Neuronal stem cell (in vitro differentiated cells): ENCODE measurements at regions not wholly inside any gene's neighbourhood (a gene's known extent, or its start where the extent isn't known, plus 50 kb on each side); places are given as distances from the start of the nearest gene placed in this dataset.

Experiments used
- DNase-seq: peaks from one replicate; pipeline ENCODE4 v3.0.0-alpha.2; 2013; ENCODE audit warnings: low spot score
- H2AFZ ChIP-seq: one replicate; pipeline ENCODE4 v1.6.1; 2013; ENCODE audit warnings: mild to moderate bottlenecking, low read length, inconsistent platforms
- H2AK5ac ChIP-seq: 2 replicates; pipeline ENCODE4 v1.6.1; 2013; ENCODE audit warnings: low read depth, mild to moderate bottlenecking, inconsistent platforms, low read length, moderate library complexity, mixed read lengths
- H2BK120ac ChIP-seq: 2 replicates; pipeline ENCODE4 v1.6.1; 2013; ENCODE audit warnings: low read depth, mild to moderate bottlenecking, inconsistent platforms, low read length, moderate library complexity, mixed read lengths
- H2BK12ac ChIP-seq: one replicate; pipeline ENCODE4 v1.6.1; 2013; ENCODE audit warnings: low read length, inconsistent platforms
- H2BK15ac ChIP-seq: 2 replicates; pipeline ENCODE4 v1.6.1; 2013; ENCODE audit warnings: mild to moderate bottlenecking, low read length, inconsistent platforms, mixed read lengths
- H2BK5ac ChIP-seq: one replicate; pipeline ENCODE4 v1.6.1; 2013; ENCODE audit warnings: inconsistent platforms, mild to moderate bottlenecking, low read length, moderate library complexity
- H3K14ac ChIP-seq: one replicate; pipeline ENCODE4 v1.6.1; 2013; ENCODE audit warnings: low read length, inconsistent platforms
- H3K18ac ChIP-seq: 2 replicates; pipeline ENCODE4 v1.6.1; 2013; ENCODE audit warnings: low read length, inconsistent platforms
- H3K23ac ChIP-seq: 2 replicates; pipeline ENCODE4 v1.6.1; 2013; ENCODE audit warnings: low read depth, mild to moderate bottlenecking, mixed read lengths, low read length, inconsistent platforms; ENCODE audit not compliant: poor library complexity
- H3K27ac ChIP-seq: replicated peaks from 3 replicates; pipeline ENCODE4 v1.5.1; 2013; ENCODE audit warnings: low read length, inconsistent platforms
- H3K27me3 ChIP-seq, 3 experiments: 2 replicates each; pipeline ENCODE4 v1.6.1; 2013; ENCODE audit warnings: low read length in 3 of 3, mild to moderate bottlenecking in 2 of 3, inconsistent platforms in 1 of 3, low read depth in 1 of 3, mixed read lengths in 1 of 3, moderate library complexity in 1 of 3; ENCODE audit not compliant: control insufficient read depth in 3 of 3, insufficient read depth in 3 of 3
- H3K36me3 ChIP-seq, 2 donors: replicated peaks in 1 of 2; 2 replicates each; pipeline ENCODE4 v1.6.1; 2013; ENCODE audit warnings: low read length in 2 of 2; ENCODE audit not compliant: control insufficient read depth in 2 of 2, insufficient read depth in 2 of 2
- H3K4ac ChIP-seq: 2 replicates; pipeline ENCODE4 v1.6.1; 2013; ENCODE audit warnings: inconsistent platforms, mild to moderate bottlenecking, low read length, moderate library complexity
- H3K4me1 ChIP-seq, 2 donors: 1 replicate in 1 of 2; 2 replicates in 1 of 2; pipeline ENCODE4 v1.6.1; 2013; ENCODE audit warnings: low read length in 2 of 2, low read depth in 1 of 2; ENCODE audit not compliant: control insufficient read depth in 2 of 2, insufficient read depth in 1 of 2
- H3K4me2 ChIP-seq: one replicate; pipeline ENCODE4 v1.6.1; 2013; ENCODE audit warnings: mild to moderate bottlenecking, low read length, inconsistent platforms; ENCODE audit not compliant: insufficient read depth, poor library complexity, severe bottlenecking
- H3K4me3 ChIP-seq, 2 donors: 2 replicates each; pipeline ENCODE4 v1.5.1; 2013; ENCODE audit warnings: low read length in 2 of 2, mild to moderate bottlenecking in 2 of 2, inconsistent platforms in 1 of 2, moderate library complexity in 1 of 2
- H3K79me1 ChIP-seq: one replicate; pipeline ENCODE4 v1.6.1; 2013; ENCODE audit warnings: low read depth, mild to moderate bottlenecking, inconsistent platforms, low read length, moderate library complexity
- H3K9ac ChIP-seq: one replicate; pipeline ENCODE4 v1.6.1; 2013; ENCODE audit warnings: mild to moderate bottlenecking, low read depth, low read length, inconsistent platforms; ENCODE audit not compliant: poor library complexity
- H3K9me3 ChIP-seq, 2 donors: replicated peaks in 1 of 2; 2 replicates each; pipeline versions ENCODE3 to v1.6.1; 2013; ENCODE audit warnings: low read length in 2 of 2, mild to moderate bottlenecking in 2 of 2, inconsistent platforms in 1 of 2, low read depth in 1 of 2, mixed read lengths in 1 of 2, moderate library complexity in 1 of 2; ENCODE audit not compliant: control insufficient read depth in 2 of 2, insufficient read depth in 1 of 2
- H4K8ac ChIP-seq: one replicate; pipeline ENCODE4 v1.6.1; 2013; ENCODE audit warnings: low read depth, mild to moderate bottlenecking, inconsistent platforms, low read length, moderate library complexity
- H4K91ac ChIP-seq: one replicate; pipeline ENCODE4 v1.6.1; 2013; ENCODE audit warnings: low read length, low read depth, mild to moderate bottlenecking, inconsistent platforms; ENCODE audit not compliant: poor library complexity
- WGBS, 2 donors: extraction: QIAGEN DNeasy Blood & Tissue Kit; methylation state at CpG; one replicate each; pipeline ENCODE4 v1.1.7; 2013; ENCODE audit warnings: missing lambda C conversion rate in 2 of 2, mixed read lengths in 1 of 2; ENCODE audit not compliant: insufficient read length in 2 of 2, insufficient replicate concordance in 1 of 2; ENCODE audit errors: extremely low coverage in 2 of 2; 5-methylcytosine and 5-hydroxymethylcytosine counted together

DNA sequence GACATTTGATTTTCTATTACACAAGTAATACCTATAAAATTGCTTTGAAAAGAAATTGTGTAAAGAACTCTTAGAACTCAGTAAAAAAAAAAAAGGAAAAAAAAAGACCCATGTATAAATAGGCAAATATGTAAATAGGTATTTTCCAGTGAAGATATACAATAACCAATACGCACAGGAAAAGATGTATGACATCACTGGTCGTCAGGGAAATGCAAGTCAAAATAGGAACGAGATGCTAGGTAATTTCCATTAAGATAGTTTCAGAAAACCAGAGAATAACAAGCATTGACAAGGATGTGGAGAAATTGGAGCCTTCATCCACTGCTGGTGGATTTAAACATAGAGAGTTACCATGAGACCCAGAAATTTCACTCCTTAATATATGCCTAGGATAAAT, 708.8 kb downstream of the MTRR start:
- no CpG with 5 or more reads among the region's 3 CpGs for WGBS, 2 donors
- Histone ChIP-seq H2BK120ac (no peak overlapping the region), H3K27ac (no peak overlapping the region), H3K4me3 (no peak overlapping the region), H2AFZ (no peak overlapping the region), H3K79me1 (no peaks in the 10 kb centered on the region), H2BK12ac (no peak overlapping the region), H3K27me3 (no peaks in the 10 kb centered on the region), H3K18ac (no peak overlapping the region), H3K14ac (no peak overlapping the region), H3K4me1 (no peaks in the 10 kb centered on the region), H3K36me3 (no peaks in the 10 kb centered on the region), H2BK15ac (no peak overlapping the region), H3K4ac (no peak overlapping the region), H3K9me3 (no peaks in the 10 kb centered on the region), H2AK5ac (no peak overlapping the region), H4K8ac (no peak overlapping the region), H4K91ac (no peak overlapping the region), H3K9ac (no peak overlapping the region), H2BK5ac (no peak overlapping the region), H3K23ac (no peak overlapping the region), H3K4me2 (no peak overlapping the region)
- DNase-seq, result no peak

DNA sequence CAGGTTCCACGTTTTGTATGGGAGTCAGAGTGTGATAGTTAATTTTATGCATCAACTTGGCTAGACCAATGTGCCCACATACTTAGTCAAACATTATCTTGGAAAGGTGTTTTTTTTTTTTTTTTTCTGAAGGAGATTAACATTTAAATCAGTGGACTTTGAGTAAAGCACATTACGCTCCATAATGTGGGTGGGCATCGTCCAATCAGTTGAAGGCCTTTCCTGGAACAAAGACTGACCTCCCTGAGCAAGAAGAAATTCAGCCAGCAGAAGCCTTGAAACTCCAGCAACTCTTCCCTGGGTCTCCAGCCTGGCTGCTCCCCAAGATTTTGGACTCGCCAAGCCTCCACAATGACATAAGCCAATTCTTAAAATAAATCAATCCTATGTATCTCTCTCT, 711.4 kb downstream of the MTRR start:
- Histone ChIP-seq H3K18ac (no peak overlapping the region), H3K4ac (no peak overlapping the region), H2BK120ac (no peak overlapping the region), H2AFZ (no peak overlapping the region), H2BK5ac (no peak overlapping the region), H3K14ac (no peak overlapping the region), H3K4me2 (no peak overlapping the region), H4K91ac (no peak overlapping the region), H3K27ac (no peak overlapping the region), H3K9ac (no peak overlapping the region), H2BK12ac (no peak overlapping the region), H3K36me3 (no peaks in the 10 kb centered on the region), H2BK15ac (no peak overlapping the region), H3K79me1 (no peaks in the 10 kb centered on the region), H3K23ac (no peak overlapping the region), H4K8ac (no peak overlapping the region), H3K4me1 (no peaks in the 10 kb centered on the region), H2AK5ac (no peak overlapping the region), H3K4me3 (no peak overlapping the region), H3K27me3 (no peaks in the 10 kb centered on the region), H3K9me3 (no peaks in the 10 kb centered on the region)
- no peak for DNase-seq
- no CpG with 5 or more reads among the region's 4 CpGs for WGBS, 2 donors

DNA sequence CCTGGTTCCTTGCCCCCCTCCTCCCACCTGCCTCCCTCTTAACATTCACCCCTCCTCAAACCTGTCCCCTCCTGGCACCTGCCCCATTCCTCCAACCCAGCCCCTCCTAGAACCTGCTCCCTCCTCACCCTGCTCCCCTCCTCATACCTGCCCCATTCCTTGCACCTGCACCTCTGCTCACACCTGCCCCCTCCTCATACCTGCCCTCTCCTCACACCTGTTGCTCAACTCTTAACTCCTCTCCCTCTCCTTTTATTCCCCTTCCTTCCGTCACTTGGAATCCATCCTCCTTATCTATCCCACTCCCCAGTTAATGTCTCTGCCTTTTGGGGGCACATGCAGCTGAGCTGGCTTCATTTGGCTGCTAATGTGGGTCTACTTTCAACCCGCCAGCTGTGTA, 712.1 kb downstream of the MTRR start:
- no peaks in the 10 kb centered on the region for H3K9me3 ChIP-seq
- H2BK5ac ChIP-seq, result no peak overlapping the region
- no peak overlapping the region for H3K4me2 ChIP-seq
- no peaks in the 10 kb centered on the region for H3K27me3 ChIP-seq
- H3K9ac ChIP-seq, result peak overlapping the region; percentile 7
- H2BK120ac ChIP-seq, result no peak overlapping the region
- no peak overlapping the region for H2BK15ac ChIP-seq
- no peak overlapping the region for H3K4me3 ChIP-seq
- H3K18ac ChIP-seq, result peak overlapping the region; percentile 9
- no peaks in the 10 kb centered on the region for H3K36me3 ChIP-seq
- H3K23ac ChIP-seq, result no peak overlapping the region
- no peak overlapping the region for H3K27ac ChIP-seq
- no peak overlapping the region for H4K91ac ChIP-seq
- no peak overlapping the region for H2BK12ac ChIP-seq
- no peak for DNase-seq
- no peak overlapping the region for H3K14ac ChIP-seq
- no CpG with 5 or more reads among the region's 2 CpGs for whole genome bisulfite sequencing, 2 donors
- no peaks in the 10 kb centered on the region for H3K4me1 ChIP-seq
- no peak overlapping the region for H3K4ac ChIP-seq
- H3K79me1 ChIP-seq, result no peaks in the 10 kb centered on the region
- H4K8ac ChIP-seq, result no peak overlapping the region
- H2AK5ac ChIP-seq, result no peak overlapping the region
- H2AFZ ChIP-seq, result no peak overlapping the region

DNA sequence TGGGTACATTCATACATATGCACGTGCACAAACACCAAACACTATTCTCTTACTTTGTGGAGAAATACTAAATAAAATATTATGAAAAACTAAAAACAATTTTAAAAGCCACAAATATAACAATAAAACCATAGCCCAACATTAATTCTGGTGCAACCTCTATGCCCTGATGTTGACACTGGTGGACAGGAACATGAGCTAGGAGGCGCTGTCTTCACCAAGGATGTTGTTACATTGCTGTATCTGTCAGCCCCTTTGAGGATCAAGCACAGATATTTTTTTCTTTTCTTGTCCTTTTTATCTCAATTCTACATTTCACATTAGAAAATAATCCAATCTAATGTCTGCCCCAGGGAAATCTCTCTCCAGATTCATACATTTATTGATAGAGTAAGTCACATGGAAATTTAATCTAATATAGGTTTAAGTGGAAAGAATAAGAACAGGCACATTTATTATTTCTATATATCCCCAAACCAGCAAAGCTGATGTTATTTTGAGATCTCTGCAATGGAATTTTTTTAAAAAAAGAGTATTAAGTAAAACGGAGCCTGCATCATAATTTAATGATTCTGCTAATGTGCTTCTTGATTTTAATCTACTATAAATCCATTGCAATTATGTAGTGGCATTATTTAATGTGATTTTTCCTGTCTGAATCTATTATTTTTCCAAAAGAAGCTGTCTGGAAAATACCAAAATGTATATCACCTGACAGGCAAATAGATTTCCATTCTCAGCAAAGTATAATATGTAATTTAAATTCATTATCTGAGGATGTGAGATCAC, 716.5 kb downstream of the MTRR start:
- Histone ChIP-seq H3K36me3 (no peaks in the 10 kb centered on the region), H4K91ac (no peak overlapping the region), H3K9me3 (no peaks in the 10 kb centered on the region), H2AFZ (no peak overlapping the region), H3K27ac (no peak overlapping the region), H2BK15ac (no peak overlapping the region), H3K4me2 (no peak overlapping the region), H3K4me1 (no peaks in the 10 kb centered on the region), H2BK5ac (no peak overlapping the region), H2BK120ac (no peak overlapping the region), H3K18ac (no peak overlapping the region), H2AK5ac (no peak overlapping the region), H3K14ac (no peak overlapping the region), H4K8ac (no peak overlapping the region), H3K23ac (no peak overlapping the region), H3K27me3 (no peaks in the 10 kb centered on the region), H3K79me1 (no peaks in the 10 kb centered on the region), H3K4me3 (no peak overlapping the region), H3K4ac (no peak overlapping the region), H2BK12ac (no peak overlapping the region), H3K9ac (no peak overlapping the region)
- WGBS, 2 donors, result no CpG with 5 or more reads among the region's 3 CpGs
- DNase-seq, result no peak
